H1 (cell line): ENCODE measurements at regions not wholly inside any gene's neighbourhood (a gene's known extent, or its start where the extent isn't known, plus 50 kb on each side); places are given as distances from the start of the nearest gene placed in this dataset.

ENCODE experiments used
- CTCF ChIA-PET: fragments of 300-600 bp; sonication (Branson Sonifier 250); formaldehyde crosslinking; loops from one replicate; lab custom pipeline; 2021; ENCODE audit not compliant: partially characterized antibody; lab: Charles Lee
- POLR2A ChIA-PET: fragments of 300-600 bp; sonication (Branson Sonifier 250); formaldehyde crosslinking; loops from one replicate; lab custom pipeline; 2021; ENCODE audit warnings: inconsistent platforms; ENCODE audit not compliant: partially characterized antibody; lab: Charles Lee
- DNase-seq, 2 experiments: peaks; one replicate each; pipeline versions ENCODE4 v3.0.0 to v3.0.0-alpha.2; 2010 to 2022; ENCODE audit warnings: low spot score in 2 of 2, low read depth in 1 of 2, mixed read lengths in 1 of 2
- FAIRE-seq: peaks from 2 replicates; lab custom pipeline; 2011; peaks lifted over from hg19 to GRCh38; lab: Jason Lieb, UNC
- H2AFZ ChIP-seq: 2 replicates; pipeline ENCODE4 v1.8.1; 2012; ENCODE audit warnings: low read length, inconsistent platforms
- H2AK5ac ChIP-seq: 2 replicates; pipeline ENCODE4 v1.6.1; 2013; ENCODE audit warnings: low read depth, low read length
- H2BK120ac ChIP-seq: replicated peaks from 2 replicates; pipeline ENCODE3; 2013; ENCODE audit warnings: low read depth, low read length, inconsistent platforms
- H2BK12ac ChIP-seq: 2 replicates; pipeline ENCODE4 v1.6.1; 2013; ENCODE audit warnings: low read depth, low read length
- H2BK15ac ChIP-seq: 2 replicates; pipeline ENCODE4 v1.6.1; 2013; ENCODE audit warnings: low read length
- H2BK20ac ChIP-seq: 2 replicates; pipeline ENCODE4 v1.6.1; 2013; ENCODE audit warnings: low read length
- H2BK5ac ChIP-seq: 2 replicates; pipeline ENCODE4 v1.6.1; 2013; ENCODE audit warnings: low read depth, low read length
- H3K14ac ChIP-seq: 2 replicates; pipeline ENCODE4 v1.6.1; 2013; ENCODE audit warnings: inconsistent platforms; ENCODE audit not compliant: insufficient read length
- H3K18ac ChIP-seq: 2 replicates; pipeline ENCODE4 v1.6.1; 2013; ENCODE audit warnings: low read length; ENCODE audit errors: extremely low read depth
- H3K23ac ChIP-seq: 2 replicates; pipeline ENCODE4 v1.6.1; 2013; ENCODE audit warnings: inconsistent platforms; ENCODE audit not compliant: insufficient read length
- H3K23me2 ChIP-seq: 2 replicates; pipeline ENCODE4 v1.6.1; 2013; ENCODE audit warnings: low read depth, low read length
- H3K27ac ChIP-seq: 2 replicates; pipeline ENCODE4 v1.6.1; 2011; ENCODE audit warnings: low read depth, low read length, inconsistent platforms
- H3K27me3 ChIP-seq, 4 experiments: replicated peaks in 1 of 4; 1 replicate in 1 of 4; 2 replicates in 3 of 4; pipeline versions ENCODE4 v1.6.1 to v1.8.1; 2011 to 2013; ENCODE audit warnings: low read length in 3 of 4, mild to moderate bottlenecking in 3 of 4, inconsistent platforms in 2 of 4, mixed read lengths in 2 of 4, moderate library complexity in 1 of 4; ENCODE audit not compliant: control insufficient read depth in 3 of 4, insufficient read depth in 3 of 4; ENCODE audit errors: extremely low read depth in 1 of 4
- H3K36me3 ChIP-seq, 4 experiments: 2 replicates each; pipeline versions ENCODE4 v1.6.1 to v1.8.1; 2011 to 2013; ENCODE audit warnings: mild to moderate bottlenecking in 4 of 4, low read length in 3 of 4, moderate library complexity in 2 of 4, control low read depth in 1 of 4, inconsistent platforms in 1 of 4; ENCODE audit not compliant: insufficient read depth in 4 of 4, control insufficient read depth in 2 of 4
- H3K4ac ChIP-seq: replicated peaks from 2 replicates; pipeline ENCODE3; 2013; ENCODE audit warnings: low read length, low read depth, mixed read lengths, inconsistent platforms; ENCODE audit not compliant: insufficient read length
- H3K4me1 ChIP-seq, 4 experiments: replicated peaks in 1 of 4; 1 replicate in 1 of 4; 2 replicates in 3 of 4; pipeline versions ENCODE4 v1.6.1 to v1.8.1; 2011 to 2013; ENCODE audit warnings: low read length in 3 of 4, inconsistent platforms in 2 of 4, mixed read lengths in 1 of 4; ENCODE audit not compliant: insufficient read depth in 4 of 4, control insufficient read depth in 3 of 4
- H3K4me2 ChIP-seq, 2 experiments: 2 replicates each; pipeline versions ENCODE4 v1.6.1 to v1.8.1; 2011 to 2013; ENCODE audit warnings: low read depth in 2 of 2, low read length in 2 of 2, control low read depth in 1 of 2, inconsistent platforms in 1 of 2, mild to moderate bottlenecking in 1 of 2; ENCODE audit not compliant: insufficient read depth in 1 of 2
- H3K4me3 ChIP-seq, 4 experiments: fragments of 200-600, 300-600 bp in 1 of 4; sonication (generic), shearing (Covaris generic), sonication (Bioruptor Twin) in 1 of 4; 2 replicates each; pipeline versions ENCODE4 v1.5.1 to v1.8.1; 2011 to 2016; ENCODE audit warnings: low read length in 4 of 4, low read depth in 3 of 4, control low read depth in 2 of 4, inconsistent platforms in 2 of 4, mild to moderate bottlenecking in 2 of 4, mixed read lengths in 1 of 4, moderate library complexity in 1 of 4; ENCODE audit not compliant: insufficient read depth in 2 of 4; ENCODE audit errors: extremely low read depth in 1 of 4
- H3K56ac ChIP-seq: replicated peaks from 2 replicates; pipeline ENCODE3; 2013; ENCODE audit warnings: low read depth, mild to moderate bottlenecking, mixed read lengths, low read length, inconsistent platforms; ENCODE audit not compliant: insufficient read length
- H3K79me1 ChIP-seq: 2 replicates; pipeline ENCODE4 v1.6.1; 2013; ENCODE audit warnings: low read depth, low read length, control low read depth
- H3K79me2 ChIP-seq, 2 experiments: 2 replicates each; pipeline versions ENCODE4 v1.6.1 to v1.8.1; 2012 to 2013; ENCODE audit warnings: low read length in 2 of 2, mild to moderate bottlenecking in 2 of 2, inconsistent platforms in 1 of 2; ENCODE audit not compliant: insufficient read depth in 2 of 2, control insufficient read depth in 1 of 2
- H3K9ac ChIP-seq, 4 experiments: replicated peaks in 1 of 4; 1 replicate in 1 of 4; 2 replicates in 3 of 4; pipeline versions ENCODE4 v1.6.1 to v1.8.1; 2011 to 2013; ENCODE audit warnings: low read depth in 3 of 4, low read length in 3 of 4, control low read depth in 2 of 4, mild to moderate bottlenecking in 2 of 4, moderate library complexity in 2 of 4, inconsistent platforms in 1 of 4; ENCODE audit errors: extremely low read depth in 1 of 4
- H3K9me3 ChIP-seq, 2 experiments: 2 replicates each; pipeline versions ENCODE4 v1.6.1 to v1.8.1; 2012 to 2013; ENCODE audit warnings: mild to moderate bottlenecking in 2 of 2, moderate library complexity in 2 of 2, control low read depth in 1 of 2, inconsistent platforms in 1 of 2, low read depth in 1 of 2, low read length in 1 of 2, mixed read lengths in 1 of 2; ENCODE audit not compliant: insufficient read depth in 2 of 2
- H4K20me1 ChIP-seq, 2 experiments: replicated peaks in 1 of 2; 2 replicates each; pipeline versions ENCODE3 to v1.8.1; 2011 to 2013; ENCODE audit warnings: inconsistent platforms in 2 of 2, low read length in 2 of 2, mild to moderate bottlenecking in 1 of 2; ENCODE audit not compliant: insufficient read depth in 2 of 2, control insufficient read depth in 1 of 2
- H4K5ac ChIP-seq: 2 replicates; pipeline ENCODE4 v1.6.1; 2013; ENCODE audit warnings: low read length, low read depth, mixed read lengths, inconsistent platforms; ENCODE audit not compliant: insufficient read length
- H4K8ac ChIP-seq: 2 replicates; pipeline ENCODE4 v1.8.0; 2013; ENCODE audit warnings: mild to moderate bottlenecking, moderate library complexity, low read length, inconsistent platforms; ENCODE audit not compliant: insufficient read depth; ENCODE audit errors: extremely low read depth
- H4K91ac ChIP-seq: replicated peaks from 2 replicates; pipeline ENCODE3; 2013; ENCODE audit warnings: low read length, mixed read lengths, inconsistent platforms; ENCODE audit not compliant: insufficient read length
- CREB1 ChIP-seq: IDR thresholded peaks from 2 replicates; pipeline ENCODE4 v1.6.1; 2012; ENCODE audit warnings: inconsistent platforms
- EZH2 ChIP-seq: fragments of 200-600 bp; sonication (generic); IDR thresholded peaks from 2 replicates; pipeline ENCODE4 v1.7.1; 2012; ENCODE audit warnings: low read depth, mild to moderate bottlenecking, moderate library complexity, low read length, inconsistent platforms; ENCODE audit not compliant: severe bottlenecking
- HDAC6 ChIP-seq: IDR thresholded peaks from one replicate; pipeline ENCODE4 v1.7.1; 2012; ENCODE audit warnings: low read depth, mild to moderate bottlenecking, inconsistent platforms, low read length, moderate library complexity
- KDM4A ChIP-seq: IDR thresholded peaks from one replicate; pipeline ENCODE4 v1.7.1; 2012; ENCODE audit warnings: low read depth, mild to moderate bottlenecking, moderate library complexity, low read length, inconsistent platforms; ENCODE audit not compliant: severe bottlenecking
- MAFK ChIP-seq: IDR thresholded peaks from 2 replicates; pipeline ENCODE4 v1.6.1; 2012; ENCODE audit warnings: low read depth, mild to moderate bottlenecking, improper control_type of control experiment, low read length
- POU5F1 ChIP-seq: IDR thresholded peaks from 2 replicates; pipeline ENCODE4 v1.6.1; 2011; ENCODE audit warnings: low read depth, mild to moderate bottlenecking, low read length, moderate library complexity
- RXRA ChIP-seq: IDR thresholded peaks from 2 replicates; pipeline ENCODE4 v1.6.1; 2011; ENCODE audit warnings: low read depth, mild to moderate bottlenecking, low read length, moderate library complexity; ENCODE audit not compliant: insufficient read depth
- SP2 ChIP-seq: IDR thresholded peaks from 2 replicates; pipeline ENCODE4 v1.6.1; 2012; ENCODE audit warnings: mild to moderate bottlenecking, low read length, inconsistent platforms
- SP4 ChIP-seq: IDR thresholded peaks from 2 replicates; pipeline ENCODE4 v1.6.1; 2012; ENCODE audit warnings: low read length, inconsistent platforms
- TEAD4 ChIP-seq: IDR thresholded peaks from 2 replicates; pipeline ENCODE4 v1.6.1; 2012; ENCODE audit warnings: low read depth, low read length, inconsistent platforms, mixed read lengths
- USF2 ChIP-seq: IDR thresholded peaks from 2 replicates; pipeline ENCODE4 v1.6.1; 2011; ENCODE audit warnings: low read length, improper control_type of control experiment
- ZNF274 ChIP-seq: IDR thresholded peaks from 2 replicates; pipeline ENCODE4 v1.7.0; 2012; ENCODE audit warnings: low read length, borderline replicate concordance; ENCODE audit errors: extremely low read depth
- WGBS, 2 experiments: shearing (Covaris generic) in 1 of 2; methylation state at CpG; one replicate each; pipeline versions ENCODE4 v1.1.6 to v1.1.7; 2013 to 2015; ENCODE audit warnings: low lambda C conversion rate in 2 of 2, mixed read lengths in 2 of 2, inconsistent platforms in 1 of 2, low coverage in 1 of 2, missing lambda C conversion rate in 1 of 2; ENCODE audit not compliant: insufficient replicate concordance in 2 of 2, insufficient coverage in 1 of 2, insufficient read length in 1 of 2; ENCODE audit errors: extremely low coverage in 1 of 2, missing lambda C conversion rate in 1 of 2; 5-methylcytosine and 5-hydroxymethylcytosine counted together
- TF ChIP-seq, protein P1 (sequence below): IDR thresholded peaks from 2 replicates; pipeline ENCODE4 v1.6.1; 2012; ENCODE audit warnings: low read length, inconsistent platforms

- no peak overlapping the region for H2BK12ac ChIP-seq
- peaks cover 0 to 4% of the 10 kb centered on the region in 2 experiments; a peak in 1 of 4 replicates for H3K9me3 ChIP-seq
- no peak overlapping the region for H2BK120ac ChIP-seq
- H3K4me2 ChIP-seq = no peak overlapping the region
- DNase-seq (no peak), FAIRE-seq (no peak)
- no peak overlapping the region for H3K14ac ChIP-seq
- H2BK20ac ChIP-seq = no peak overlapping the region
- no peaks in the 10 kb centered on the region for H3K79me2 ChIP-seq
- no peak overlapping the region for H2BK15ac ChIP-seq
- no peak overlapping the region for H3K4ac ChIP-seq
- peaks cover 0 to 2% (median 0%) of the 10 kb centered on the region in 4 experiments; a peak in 1 of 7 replicates for H3K27me3 ChIP-seq
- H3K4me3 ChIP-seq = no peak overlapping the region
- ChIA-PET CTCF (interaction anchor here (0.7 to 2.8 kb wide), 6 partner anchors 10 to 572 kb away, joined by 3 to 11 read pairs (median 3); no protein-coding TSS in a partner anchor), POLR2A (no interaction called here)
- no peak overlapping the region for H3K23ac ChIP-seq
- no peaks in the 10 kb centered on the region for H3K36me3 ChIP-seq
- H3K9ac ChIP-seq = no peak overlapping the region
- no peaks in the 10 kb centered on the region for H3K79me1 ChIP-seq
- H3K56ac ChIP-seq = no peak overlapping the region
- no peaks in the 10 kb centered on the region for H3K23me2 ChIP-seq
- no peaks in the 10 kb centered on the region for H3K4me1 ChIP-seq
- no peak overlapping the region for H4K8ac ChIP-seq
- H3K18ac ChIP-seq = no peak overlapping the region
- H4K5ac ChIP-seq = no peak overlapping the region
- no peak overlapping the region for H2AK5ac ChIP-seq
- H4K20me1 ChIP-seq = no peaks in the 10 kb centered on the region
- no peak overlapping the region for H2BK5ac ChIP-seq
- no peak overlapping the region for H4K91ac ChIP-seq
- no peak overlapping the region for H2AFZ ChIP-seq
- 92% methylated on average over 11 of the region's 11 CpGs; no CpG with 5 or more reads in 1 of the 2 experiments for WGBS, 2 experiments
- H3K27ac ChIP-seq = no peak overlapping the region
- TF ChIP-seq USF2 (no peak), KDM4A (no peak), ZNF274 (no peak), POU5F1 (no peak), TEAD4 (no peak), MAFK (no peak), SP2 (no peak), EZH2 (no peak), HDAC6 (no peak), RXRA (no peak), CREB1 (no peak), SP4 (no peak)
- TF ChIP-seq, protein P1, sequence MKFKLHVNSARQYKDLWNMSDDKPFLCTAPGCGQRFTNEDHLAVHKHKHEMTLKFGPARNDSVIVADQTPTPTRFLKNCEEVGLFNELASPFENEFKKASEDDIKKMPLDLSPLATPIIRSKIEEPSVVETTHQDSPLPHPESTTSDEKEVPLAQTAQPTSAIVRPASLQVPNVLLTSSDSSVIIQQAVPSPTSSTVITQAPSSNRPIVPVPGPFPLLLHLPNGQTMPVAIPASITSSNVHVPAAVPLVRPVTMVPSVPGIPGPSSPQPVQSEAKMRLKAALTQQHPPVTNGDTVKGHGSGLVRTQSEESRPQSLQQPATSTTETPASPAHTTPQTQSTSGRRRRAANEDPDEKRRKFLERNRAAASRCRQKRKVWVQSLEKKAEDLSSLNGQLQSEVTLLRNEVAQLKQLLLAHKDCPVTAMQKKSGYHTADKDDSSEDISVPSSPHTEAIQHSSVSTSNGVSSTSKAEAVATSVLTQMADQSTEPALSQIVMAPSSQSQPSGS = no peak
These were observed 159.6 kb upstream of the RTL1 start for GRCh38 chr14:101063121-101063520.
